ENCODE measurements at regions not wholly inside any gene's neighbourhood (a gene's known extent, or its start where the extent isn't known, plus 50 kb on each side); places are given as distances from the start of the nearest gene placed in this dataset.
"Not testable (repeated sequence)": the region's sequence is repeated elsewhere in the genome, so short reads cannot be mapped to it uniquely, and the experiment has no call there.

DNA sequence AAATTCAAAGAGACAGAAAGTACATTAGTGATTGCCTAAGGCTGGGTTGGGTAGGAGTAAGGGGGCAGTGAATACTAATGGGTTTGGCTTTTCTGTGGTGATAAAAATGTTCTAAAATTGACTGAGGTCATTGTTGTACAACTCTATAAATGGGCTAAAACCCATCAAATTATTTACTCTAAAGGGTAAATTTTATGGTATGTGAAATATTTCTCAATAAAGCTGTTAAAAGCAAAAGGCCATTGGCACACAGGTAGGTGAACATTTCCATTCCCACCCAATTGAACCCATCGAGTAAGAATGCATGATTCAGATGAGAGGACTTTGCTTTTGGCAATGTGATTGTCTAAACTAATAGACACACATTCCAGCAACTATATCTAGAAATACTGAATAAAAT is 579.4 kb downstream of the GATA3 start:
- DNase-seq: no peak

DNA sequence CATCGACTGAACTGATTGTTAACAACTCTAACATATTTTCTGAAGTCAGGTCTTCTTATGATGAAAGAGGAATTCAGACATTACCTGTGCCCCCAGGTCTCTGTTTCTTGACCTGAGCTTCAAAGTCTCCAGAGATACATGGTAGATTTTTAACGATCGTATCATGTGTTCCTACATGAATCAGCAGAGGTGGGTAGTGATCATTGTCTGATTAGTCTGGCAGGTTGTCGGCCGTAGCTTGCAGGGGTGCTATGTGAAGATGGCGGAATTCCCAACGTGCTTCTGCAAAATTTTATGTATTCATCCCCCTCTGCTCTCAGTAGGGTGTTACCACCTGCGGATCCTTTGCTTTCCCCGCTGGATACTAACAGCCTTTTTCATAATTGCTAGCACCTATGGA is 581.9 kb downstream of the GATA3 start:
- DNase-seq: no peak

DNA sequence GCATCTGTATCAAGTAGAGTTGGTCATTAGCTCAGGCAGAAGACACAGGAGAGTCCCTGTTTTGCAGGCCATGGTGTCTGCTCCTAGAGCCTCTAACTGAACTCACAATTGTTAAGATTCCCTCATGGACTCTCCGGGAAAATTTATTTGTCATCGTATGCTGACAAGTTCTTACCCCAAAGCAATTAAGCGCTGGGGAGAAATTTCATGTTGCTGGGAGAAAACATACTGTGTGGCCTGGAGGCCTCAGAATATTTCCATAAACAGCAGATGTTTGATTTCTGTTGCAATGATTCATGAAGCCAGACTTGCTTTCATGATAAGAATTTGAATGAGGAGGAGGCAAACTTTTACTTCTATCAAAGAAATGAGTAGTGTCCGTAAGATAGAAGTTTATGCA is 583.2 kb downstream of the GATA3 start:
- no peak for DNase-seq

DNA sequence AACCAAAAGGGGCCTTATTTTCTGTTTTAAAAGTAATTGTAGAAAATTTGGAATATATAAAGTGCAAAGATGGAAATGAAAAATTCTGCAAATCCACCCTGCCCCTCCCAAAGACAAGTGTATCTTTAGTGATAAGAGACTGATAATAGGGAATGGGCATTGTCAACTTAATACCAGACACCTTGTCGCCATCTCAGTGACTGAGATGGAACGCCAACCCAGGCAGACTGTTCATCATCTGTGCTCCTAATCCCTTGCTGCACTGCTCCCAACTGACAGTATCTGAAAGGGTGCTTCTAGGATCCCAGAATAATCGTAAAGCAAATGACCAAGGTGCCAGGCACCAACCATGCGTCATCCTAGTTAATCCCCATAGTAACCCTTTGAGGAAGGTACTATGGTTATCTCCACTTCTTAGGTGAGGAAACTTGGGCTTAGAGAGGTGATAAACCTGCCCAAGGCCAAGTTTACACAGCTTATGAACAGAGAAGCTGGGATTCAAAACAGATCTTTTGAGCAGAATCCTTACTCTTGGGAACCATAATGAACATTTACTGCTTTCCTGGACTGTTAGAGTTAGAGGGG is 583.7 kb downstream of the GATA3 start:
- DNase-seq: no peak

DNA sequence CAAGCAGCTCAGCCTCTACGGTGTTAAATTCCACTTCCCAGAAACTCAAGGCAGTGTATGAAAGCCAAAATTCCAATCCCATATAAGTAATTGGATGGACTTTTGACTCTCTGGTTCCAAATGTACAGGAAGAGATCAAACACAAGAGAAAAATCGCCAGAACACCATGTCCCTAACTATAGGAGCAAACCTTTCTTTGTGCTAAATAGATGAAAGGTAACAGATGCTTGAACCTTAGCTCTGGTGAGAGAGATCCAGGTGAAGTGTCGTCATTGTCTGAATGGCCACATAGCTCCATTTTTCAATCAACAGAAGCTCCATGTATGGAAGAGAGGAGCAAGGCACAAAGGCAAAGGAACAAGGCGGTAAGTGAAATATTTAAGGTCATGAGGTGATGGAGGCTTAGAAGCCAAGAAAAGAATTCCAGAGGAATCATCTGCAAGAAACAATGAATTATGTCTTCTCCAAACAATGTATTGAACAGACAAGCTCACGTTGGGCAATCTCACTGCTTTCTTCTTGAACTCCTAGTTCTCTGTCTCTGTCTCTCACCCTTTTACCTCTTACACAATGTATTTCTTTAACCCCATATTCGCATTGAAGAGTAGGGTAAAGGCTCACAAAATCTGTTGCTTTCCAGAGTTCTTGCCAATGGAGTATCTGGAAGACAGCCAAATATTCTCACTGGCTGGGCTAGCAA is 585.1 kb downstream of the GATA3 start:
- DNase-seq: no peak

DNA sequence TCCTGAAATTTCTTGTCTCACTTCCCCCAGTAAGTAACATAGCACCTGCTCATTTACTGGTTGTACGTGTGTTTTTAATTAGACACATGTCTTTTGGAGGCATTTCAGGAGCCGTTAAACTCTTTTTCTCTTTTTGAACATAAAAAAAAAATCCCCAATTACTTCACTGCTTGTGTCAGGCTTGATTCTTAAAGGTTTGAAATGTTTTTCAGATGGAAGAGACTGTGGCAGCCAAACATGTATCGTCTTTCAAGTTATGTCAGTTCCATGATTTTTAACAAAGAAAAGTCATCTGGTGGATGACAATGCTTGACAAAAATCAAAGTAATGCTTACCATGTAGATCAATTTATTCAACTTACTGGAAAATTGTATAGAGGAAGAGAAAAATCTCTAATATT is 585.8 kb downstream of the GATA3 start:
- DNase-seq: no peak

DNA sequence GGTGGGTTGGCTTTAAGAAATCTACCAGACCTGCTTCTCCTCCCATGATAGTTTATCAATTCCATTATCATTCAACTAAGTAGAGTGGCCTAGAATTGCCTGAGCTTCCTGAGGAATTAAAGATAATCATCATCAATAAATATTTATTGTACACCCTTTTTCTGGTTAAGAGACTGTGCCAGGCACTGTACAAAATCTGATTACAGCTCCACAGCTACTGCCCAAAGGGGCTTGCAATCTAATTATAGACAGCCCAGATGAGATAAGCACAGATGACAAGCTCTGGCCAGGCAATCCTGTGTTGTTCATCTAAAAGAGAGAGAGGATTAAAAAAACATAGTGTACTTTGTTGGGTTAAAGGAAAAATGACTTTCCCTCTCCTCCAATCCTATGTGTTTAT is 586.4 kb downstream of the GATA3 start:
- DNase-seq: no peak

DNA sequence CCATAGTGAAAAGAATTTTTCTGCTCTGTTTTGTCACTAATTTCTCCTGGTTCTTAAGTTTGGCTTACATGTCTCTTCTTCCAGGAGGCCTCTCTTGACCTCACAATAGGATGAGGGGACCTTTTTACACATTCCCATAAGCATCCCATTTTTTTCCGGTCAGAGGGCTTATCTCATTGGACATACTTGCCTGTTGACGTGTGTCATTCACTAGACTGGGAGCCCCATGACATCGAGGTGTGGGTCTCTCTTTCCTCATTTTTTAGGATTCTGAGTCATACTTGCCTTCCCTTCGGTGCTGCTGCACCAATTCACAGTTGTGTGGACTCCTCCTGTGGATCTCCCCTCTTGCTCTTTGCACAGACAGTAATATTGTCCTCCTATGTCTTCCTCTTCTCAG is 601.8 kb downstream of the GATA3 start:
- DNase-seq: no peak

DNA sequence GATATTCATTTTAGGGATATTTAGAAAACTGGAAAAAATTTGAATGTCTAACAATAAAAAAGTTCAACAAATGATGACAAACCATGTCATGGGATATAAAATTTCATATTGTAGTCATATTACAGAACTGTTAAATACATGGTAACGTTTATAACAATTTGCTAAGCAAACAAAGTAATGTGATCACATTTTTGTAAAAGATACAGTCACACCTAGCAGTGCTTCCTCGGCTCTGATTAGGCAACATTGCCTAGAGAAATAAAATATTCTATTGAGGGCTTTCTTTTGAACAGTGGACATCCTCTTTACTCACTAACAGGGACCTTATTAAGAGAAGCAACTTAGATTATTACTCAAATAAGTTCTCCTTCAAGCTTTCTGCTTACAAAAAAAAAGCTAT is 605.5 kb downstream of the GATA3 start:
- no peak for DNase-seq

DNA sequence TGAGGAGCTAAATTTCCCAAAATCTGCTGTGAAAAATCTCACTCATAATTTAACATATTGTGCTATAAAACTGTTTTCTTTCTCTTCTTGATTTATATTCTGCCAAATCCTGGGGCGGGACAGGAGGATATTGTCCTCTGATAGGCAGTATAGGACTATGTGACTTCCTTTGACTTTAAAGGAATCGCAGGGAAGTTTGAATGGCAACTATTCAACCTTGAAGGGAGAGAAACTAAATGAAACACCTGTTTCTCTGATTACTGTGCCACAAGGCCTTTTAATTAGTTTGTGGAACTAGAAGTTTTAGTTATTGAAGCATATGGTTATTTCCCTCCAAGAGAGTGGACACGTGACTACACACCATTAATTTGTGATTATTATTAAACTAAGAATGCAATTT is 607.4 kb downstream of the GATA3 start:
- DNase-seq: no peak

DNA sequence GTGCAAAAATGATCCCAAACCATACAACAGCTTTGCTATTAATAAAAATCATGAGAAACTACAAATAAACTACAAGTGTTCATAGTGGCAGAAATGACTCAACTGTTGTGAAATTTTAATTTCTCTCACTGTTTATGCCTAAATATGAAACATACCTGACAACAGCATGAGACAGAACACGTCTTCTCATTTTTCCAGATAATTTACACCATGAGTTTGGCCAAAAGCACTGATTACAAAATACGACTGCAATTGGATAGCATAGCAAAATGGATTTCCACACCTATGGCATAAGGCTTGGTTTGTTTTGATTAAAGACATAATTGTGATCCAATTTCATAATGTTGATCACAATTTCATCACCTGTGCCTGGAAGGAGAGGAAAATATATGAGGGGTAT is 608.6 kb downstream of the GATA3 start:
- DNase-seq: no peak

DNA sequence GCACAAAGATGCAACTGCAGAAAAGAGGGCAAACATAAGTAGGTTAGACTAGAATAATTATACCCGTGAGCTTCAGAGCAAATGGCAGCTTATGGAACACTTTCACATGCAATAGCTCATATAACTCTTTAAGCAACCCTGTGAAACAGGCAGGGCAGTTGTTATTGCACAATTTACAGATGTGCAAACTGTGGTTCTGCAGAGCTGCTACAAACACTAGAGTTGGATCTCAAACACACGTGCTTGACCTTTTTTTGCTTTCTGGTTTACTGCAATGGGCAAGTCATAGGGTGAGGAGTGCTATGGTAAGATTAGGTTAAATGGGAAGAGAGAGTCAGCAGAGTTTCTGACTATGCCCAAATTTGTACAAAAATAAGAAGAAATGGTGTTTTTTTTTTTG is 610.8 kb downstream of the GATA3 start:
- DNase-seq: no peak

DNA sequence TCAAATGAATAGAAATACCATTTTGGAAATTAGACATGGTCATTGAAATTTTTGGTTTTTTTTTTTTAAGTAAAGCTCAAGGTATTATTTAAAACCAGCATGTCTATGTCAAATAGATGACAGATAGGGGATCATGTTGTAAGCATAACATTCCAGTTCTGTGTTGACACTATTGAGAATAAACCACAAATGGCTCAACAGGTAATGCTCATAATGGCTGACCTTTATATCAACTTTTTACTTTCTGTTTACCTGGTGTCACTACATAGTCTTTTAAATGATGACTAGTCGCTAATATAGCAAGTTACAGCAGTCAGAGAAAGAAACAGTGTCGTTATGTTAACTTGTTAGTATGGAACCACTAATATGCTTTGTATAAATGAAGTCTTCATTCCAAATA is 616.0 kb downstream of the GATA3 start:
- no peak for DNase-seq

DNA sequence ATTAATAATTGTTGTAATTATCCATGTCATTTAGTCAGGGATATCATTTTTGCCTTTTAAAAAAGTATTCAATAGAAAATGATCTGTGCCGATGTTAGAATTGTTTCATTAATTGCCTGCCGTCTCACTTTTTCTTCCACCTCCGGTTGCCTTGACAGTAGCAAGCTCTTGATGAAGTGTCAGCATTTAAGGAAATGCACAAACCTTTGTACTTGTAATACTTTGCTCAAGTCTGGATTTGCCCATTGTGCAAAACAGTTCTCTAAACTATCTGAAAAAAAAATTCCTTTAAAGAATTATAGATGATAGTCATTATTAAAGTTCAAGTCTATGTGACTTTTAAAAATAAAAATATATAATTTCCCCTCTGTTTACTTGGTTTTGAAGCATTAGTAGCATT is 619.7 kb downstream of the GATA3 start:
- DNase-seq: no peak

DNA sequence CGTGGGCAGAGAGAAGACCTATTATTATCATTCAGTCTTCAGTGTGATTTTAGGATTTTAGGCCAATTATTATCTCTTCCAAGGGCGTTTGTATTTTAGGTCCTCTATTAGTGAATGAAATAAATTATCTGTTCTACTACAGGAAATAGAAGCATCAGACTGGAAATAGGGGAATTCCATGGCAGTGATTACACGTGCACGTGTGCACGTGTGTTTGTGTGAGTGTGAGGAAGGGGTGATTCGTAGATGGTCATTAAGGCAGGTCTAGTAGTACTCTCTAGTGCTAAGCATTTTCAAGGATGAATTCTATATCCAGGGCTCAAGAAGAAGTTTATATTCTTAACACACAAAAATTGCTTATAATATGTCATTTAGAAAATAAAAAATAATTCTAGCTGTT is 623.2 kb downstream of the GATA3 start:
- no peak for DNase-seq

DNA sequence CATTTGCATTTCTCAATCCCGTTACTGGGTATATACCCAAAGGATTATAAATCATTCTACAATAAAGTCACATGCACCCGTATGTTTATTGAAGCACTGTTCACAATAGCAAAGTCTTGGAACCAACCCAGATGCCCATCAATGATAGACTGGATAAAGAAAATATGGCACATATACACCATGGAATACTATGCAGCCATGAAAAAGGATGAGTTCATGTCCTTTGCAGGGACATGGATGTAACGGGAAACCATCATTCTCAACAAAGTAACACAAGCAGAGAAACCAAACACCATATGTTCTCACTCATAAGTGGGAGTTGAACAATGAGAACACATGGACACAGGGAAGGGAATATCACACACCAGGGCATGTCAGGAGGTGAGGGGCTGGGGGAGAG is 630.4 kb downstream of the GATA3 start:
- DNase-seq: not testable (repeated sequence)

DNA sequence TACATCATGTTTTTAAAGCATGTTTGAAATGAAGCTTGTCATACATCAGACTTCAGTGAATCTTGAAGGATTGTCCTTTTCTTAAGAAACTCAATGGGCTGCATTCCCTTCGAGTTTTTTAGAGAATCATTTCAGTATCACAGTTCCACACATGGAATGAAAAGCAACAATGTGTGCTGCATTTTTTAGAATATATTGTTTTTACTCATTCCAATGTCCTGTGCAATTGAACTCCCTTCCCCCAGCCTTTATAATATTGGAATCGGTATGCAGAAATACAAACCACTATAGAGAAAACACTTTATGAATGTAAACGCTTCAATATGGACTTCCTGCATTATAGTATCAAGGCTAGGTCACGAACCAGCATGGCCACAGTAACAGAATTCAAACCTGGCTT is 634.4 kb downstream of the GATA3 start:
- no peak for DNase-seq

DNA sequence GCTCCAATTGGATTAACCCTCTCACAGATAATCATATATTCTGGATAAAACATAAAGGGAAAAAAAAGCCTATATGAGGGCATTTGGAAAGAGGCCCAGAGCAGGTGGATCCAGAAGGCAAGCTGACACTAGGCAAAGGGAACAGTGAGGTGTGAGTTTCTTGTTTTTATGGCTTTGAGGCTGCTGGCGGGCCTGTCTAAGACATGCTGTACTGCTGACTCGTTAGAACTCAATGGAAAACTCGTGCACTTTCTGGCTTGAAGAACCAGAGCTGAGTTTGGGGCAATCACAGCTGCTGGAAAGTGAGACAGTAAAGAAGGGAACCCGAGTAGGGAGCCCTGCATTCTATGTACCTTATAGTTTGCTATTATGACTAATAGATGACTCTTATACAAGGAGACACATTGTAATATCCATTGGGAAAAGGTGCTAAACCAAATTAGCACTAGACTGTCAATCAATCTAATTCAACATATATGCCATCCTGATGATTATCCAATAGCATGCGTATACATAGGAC is 637.1 kb downstream of the GATA3 start:
- no peak for DNase-seq

DNA sequence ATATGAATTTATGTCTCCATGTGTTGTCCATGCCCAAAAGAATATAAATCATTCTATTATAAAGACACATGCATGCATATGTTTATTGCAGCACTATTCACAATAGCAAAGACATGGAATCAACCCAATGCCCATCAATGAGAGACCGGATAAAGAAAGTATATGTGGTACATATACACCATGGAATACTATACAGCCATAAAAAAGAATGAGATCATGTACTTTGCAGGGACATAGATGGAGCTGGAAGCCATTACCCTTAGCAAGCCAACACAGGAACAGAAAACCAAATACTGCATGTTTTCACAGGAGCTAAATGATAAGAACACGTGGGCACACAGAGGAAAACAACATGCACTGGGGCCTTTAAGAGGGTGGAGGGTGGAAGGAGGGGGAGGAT is 639.1 kb downstream of the GATA3 start:
- DNase-seq: not testable (repeated sequence)

DNA sequence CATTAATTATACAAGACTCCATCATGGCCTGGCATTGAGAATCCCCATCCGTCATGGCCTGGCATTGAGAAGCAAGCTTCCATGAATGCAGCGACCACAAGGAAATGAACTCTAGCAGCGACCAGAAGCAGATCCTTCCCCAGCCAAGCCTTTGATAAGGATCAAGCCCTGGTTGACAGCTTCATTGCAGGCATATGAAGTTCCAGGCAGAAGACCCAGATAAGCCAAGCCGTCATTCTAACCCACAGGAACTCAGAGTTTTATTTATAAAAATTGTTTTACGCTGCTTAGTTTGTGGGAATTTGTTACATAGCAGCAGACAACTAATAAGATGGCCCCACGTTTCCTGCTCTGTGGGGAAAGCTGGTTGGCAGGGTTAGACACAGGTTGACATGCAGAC is 642.3 kb downstream of the GATA3 start:
- DNase-seq: no peak

DNA sequence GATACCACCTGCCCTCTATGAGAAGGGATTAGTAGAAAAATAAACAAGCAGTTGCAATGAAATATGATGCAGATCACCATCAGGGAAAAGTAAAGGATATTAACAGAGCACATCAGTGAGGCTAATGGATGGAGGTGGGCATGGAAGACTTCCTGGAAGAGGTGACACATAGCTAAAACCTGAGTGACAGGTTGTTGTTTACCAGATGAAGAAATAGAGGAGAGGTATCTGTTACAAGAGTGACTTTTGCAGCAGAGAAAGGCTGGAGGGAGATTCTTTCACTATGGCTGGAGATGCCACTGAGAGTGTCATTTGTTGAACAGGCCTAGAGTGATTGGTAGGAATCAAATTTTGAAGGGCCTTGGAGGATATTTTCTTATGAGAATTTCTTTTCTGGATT is 646.2 kb downstream of the GATA3 start:
- DNase-seq: no peak

DNA sequence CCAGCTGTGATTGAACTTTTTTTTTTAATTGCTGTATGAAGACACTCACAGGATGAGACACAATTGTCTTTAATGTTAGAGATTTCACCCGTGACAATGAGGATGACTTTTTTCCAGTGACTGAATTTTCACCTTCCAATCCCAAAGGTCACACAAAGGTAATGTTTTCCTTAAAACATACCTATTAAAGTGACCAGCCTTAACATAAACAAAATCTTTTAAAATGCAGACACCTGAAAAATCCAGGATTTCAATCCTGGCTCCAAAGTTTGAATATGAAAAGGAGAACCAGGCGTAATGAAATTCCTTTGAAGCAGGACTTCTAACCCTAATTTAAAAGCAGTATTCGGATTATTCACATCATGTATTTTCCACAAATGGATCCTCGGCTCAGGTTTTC is 647.7 kb downstream of the GATA3 start:
- DNase-seq: no peak

DNA sequence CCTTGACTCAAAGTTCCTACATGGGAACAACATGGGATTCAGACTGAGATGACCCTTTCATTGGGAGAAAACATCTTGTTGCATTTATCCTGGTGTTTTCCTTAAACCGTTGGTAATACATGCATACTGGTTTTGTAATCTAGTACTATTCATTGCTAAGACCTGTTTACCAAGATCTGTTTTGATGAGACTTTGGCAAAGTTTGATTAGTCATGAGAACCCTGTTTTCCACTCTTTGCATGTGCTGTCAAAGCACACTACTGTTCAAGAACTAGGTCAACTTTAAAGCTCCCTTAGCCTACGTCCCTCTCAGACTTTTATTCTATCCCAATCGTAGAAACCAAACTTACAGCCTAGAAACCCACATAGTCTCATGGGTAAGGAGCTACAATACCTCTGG is 650.9 kb downstream of the GATA3 start:
- no peak for DNase-seq

DNA sequence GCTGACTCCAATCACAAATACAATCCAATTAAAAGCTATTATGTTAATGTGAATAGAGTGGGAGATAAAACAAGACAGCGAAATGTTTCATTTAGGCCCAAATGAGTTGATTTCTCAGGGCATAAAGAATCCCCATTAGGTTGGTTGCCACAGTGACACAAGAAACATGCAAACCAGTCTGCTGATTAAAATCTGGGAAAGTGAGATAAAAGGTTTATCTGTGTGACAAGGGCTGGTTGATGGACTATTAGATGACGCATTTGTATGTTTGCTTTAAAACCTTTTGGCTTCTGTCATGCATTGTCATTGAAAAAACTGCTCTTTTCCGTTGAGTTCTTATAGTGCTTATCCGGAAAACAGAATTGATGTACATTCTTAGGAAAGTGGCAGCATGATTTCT is 658.2 kb downstream of the GATA3 start:
- DNase-seq: no peak

DNA sequence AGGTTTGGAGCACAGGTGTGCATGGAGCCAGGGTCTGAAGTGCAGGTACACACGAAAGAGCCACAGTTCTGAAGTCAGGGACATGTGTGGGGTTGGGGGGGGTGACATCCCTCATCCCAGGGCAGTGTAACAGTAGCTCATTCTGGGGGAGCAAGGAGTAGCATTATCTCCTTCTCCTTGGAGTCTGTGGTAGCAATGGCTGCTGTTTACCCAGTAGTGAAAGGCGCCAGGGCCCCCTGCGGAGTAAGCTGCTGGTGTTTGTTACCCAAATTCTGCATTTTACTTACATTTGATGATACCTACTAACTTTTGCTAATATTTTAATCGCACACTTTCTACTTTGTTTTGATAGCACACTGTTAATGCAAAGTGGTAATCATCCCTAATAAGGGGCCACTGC is 665.5 kb downstream of the GATA3 start:
- no peak for DNase-seq

Data from fibroblast of skin of scalp (primary cell).